NCI-H748 (cell line): ENCODE measurements at regions not wholly inside any gene's neighbourhood (a gene's known extent, or its start where the extent isn't known, plus 50 kb on each side); places are given as distances from the start of the nearest gene placed in this dataset.
"Not testable (repeated sequence)": the region's sequence is repeated elsewhere in the genome, so short reads cannot be mapped to it uniquely, and the experiment has no call there.

Source experiments
- DNase-seq: peaks from one replicate; lab custom pipeline; 2025; ENCODE audit not compliant: unreplicated experiment; lab: John Stamatoyannopoulos, UW

DNA sequence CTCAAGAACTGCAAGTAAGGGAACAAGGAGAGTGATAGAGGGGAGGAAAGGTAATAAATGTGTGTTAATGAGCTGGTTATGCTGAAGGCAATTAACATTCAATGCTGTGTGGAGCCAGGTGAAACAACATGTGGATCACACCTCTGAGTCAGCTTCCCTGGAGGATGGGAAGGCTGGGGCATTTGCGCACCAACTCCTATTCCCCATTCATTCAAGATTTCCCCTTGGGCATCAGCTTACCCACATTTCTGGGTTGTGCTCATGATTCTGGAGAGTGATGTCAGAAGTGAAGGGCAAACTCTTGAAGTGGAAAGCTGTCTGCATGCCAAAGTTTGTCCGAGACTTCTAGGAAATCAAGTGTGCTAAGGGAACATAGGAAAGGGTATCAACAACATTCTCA, 461.4 kb downstream of the MID1IP1 start:
- DNase-seq = no peak

DNA sequence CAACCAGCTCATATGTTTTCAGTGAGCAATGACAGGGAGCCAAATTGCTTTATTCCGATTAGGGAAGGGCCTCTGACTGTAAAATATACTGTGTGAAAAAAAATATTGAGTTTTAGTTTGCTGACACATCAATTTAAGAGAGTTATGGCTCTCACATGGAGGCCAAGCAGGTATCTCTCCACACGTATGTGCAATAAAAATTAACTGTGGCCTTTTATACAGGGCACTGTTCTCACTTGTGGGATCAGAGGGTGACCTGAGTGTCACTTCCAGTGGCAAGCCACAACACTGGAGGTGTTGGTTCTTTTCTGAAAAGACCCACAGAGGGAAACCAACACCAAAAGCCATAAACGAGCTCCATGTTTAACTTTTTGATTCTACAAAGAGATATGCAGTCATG, 462.8 kb downstream of the MID1IP1 start:
- DNase-seq = no peak

DNA sequence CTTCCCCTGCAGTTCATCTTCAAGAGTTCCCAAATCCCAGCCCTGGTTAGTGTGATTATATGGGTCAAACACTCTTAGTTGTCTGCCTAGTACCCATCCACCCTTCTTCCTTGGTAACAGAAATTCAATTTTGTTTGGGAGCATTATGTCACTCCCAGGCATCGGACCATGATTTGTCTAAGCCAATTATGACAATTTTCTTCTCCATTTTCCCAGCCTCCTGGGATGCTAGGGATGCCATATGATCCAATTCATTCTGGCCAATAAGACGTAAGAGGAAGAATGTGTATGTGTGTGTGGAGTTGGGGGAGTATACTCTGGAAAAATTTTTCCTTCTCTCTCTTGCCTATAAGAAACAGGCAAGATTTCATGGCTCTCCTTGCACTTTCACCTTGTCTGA, 465.9 kb downstream of the MID1IP1 start:
- no peak for DNase-seq

DNA sequence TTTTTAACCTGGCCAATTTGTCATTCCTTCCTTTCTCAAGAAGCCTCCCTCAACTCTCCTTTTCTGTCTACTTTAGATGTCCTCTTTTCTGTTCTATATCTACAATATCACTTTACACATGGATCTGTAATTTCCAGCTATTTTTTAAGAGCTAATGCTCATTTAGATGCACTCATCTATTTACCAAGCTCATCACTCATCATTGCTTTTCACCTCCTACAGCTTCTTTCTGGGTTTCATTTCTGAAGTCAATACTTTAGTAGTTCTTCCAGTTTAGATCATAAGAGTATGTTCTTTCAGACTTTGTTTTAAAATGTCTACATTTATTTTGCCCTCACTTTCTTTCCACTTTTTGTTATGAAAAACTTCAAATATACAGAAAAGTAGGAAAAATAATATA, 466.9 kb downstream of the MID1IP1 start:
- DNase-seq = no peak

DNA sequence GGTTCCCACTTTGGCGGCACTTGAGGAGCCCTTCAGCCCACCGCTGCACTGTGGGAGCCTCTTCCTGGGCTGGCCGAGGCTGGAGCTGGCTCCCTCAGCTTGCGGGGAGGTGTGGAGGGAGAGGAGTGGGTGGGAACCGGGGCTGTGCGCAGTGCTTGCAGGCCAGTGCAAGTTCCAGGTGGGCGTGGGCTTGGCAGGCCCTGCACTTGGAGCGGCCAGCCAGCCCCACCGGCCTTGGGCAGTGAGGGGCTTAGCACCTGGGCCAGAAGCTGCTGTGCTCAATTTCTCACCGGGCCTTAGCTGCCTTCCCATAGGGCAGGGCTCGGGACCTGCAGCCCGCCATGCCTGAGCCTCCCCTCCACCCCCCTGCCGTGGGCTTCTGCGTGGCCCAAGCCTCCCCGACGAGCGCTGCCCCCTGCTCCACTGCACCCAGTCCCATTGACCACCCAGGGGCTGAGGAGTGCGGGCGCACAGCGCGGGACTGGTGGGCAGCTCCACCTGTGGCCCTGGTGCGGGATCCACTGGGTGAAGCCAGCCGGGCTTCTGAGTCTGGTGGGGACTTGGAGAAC, 474.3 kb downstream of the MID1IP1 start:
- no peak for DNase-seq

DNA sequence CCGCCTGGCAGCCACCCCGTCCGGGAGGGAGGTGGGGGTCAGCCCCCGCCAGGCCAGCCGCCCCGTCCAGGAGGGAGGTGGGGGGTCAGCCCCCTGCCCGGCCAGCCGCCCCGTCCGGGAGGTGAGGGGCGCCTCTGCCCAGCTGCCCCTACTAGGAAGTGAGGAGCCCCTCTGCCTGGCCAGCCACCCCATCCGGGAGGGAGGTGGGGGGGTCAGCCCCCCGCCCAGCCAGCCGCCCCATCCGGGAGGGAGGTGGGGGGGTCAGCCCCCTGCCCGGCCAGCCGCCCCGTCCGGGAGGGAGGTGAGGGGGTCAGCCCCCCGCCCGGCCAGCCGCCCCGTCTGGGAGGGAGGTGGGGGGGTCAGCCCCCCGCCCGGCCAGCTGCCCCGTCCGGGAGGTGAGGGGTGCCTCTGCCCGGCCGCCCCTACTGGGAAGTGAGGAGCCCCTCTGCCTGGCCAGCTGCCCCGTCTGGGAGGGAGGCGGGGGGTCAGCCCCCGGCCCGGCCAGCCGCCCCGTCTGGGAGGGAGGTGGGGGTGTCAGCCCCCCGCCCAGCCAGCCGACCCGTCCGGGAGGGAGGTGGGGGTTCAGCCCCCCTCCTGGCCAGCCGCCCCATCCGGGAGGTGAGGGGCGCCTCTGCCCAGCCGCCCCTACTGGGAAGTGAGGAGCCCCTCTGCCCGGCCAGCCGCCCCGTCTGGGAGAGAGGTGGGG, 476.6 kb downstream of the MID1IP1 start:
- DNase-seq = not testable (repeated sequence)

DNA sequence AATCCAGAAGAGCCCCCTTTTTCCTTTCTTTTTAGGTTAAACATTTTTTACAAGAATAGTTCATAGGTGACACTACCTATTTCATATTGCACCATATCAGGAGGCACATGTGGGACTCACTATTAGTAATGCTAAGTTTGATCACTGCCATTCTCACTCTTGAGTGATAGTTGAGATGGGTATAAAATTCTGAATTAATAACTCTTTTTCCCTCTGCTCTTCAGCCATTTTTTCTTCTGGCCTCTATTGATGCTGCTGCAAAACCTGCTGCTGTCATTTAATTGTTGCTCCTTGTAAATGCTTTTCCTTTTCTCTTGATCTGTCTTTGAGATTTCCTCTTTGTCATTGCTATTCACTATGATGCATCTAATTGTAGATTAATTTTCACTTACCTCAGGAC, 482.0 kb downstream of the MID1IP1 start:
- DNase-seq = no peak

DNA sequence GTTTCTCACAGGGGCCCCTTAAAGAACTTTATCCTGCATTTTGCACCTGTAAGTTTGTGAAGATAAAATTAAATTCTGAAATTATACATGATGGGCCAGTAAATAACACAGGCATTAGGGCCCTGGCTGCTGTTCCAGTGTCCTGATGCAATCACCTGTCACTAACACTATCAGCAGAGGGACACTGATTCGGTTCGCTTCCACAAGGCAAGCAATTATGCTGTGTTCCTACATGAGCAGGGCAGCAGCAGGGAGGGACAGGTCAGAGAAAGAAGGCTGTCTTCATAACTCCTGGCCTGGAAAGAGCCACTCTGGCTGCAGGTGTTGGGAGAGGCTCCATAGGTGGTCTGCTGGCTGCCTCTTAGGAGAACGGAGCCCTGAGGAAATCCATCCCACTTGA, 487.3 kb downstream of the MID1IP1 start:
- no peak for DNase-seq

DNA sequence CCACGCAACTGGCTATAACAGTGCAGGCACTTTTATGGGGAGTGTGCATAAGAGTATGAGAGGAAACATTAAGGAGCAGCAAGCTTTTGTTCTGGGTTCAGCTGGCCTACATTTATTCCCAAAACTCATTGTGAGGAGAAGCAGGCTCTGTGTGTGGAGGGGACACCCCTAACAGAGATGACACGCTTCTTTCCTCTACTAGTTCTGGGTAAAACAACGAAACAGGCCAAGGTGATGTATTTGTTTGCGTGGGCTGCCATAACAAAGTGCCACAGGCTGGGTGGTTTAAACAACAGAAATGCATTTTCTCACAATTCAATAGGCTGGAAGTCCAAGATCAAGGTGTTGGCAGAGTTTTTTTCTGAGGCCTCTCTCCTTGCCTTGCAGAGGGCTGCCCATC, 488.6 kb downstream of the MID1IP1 start:
- no peak for DNase-seq

DNA sequence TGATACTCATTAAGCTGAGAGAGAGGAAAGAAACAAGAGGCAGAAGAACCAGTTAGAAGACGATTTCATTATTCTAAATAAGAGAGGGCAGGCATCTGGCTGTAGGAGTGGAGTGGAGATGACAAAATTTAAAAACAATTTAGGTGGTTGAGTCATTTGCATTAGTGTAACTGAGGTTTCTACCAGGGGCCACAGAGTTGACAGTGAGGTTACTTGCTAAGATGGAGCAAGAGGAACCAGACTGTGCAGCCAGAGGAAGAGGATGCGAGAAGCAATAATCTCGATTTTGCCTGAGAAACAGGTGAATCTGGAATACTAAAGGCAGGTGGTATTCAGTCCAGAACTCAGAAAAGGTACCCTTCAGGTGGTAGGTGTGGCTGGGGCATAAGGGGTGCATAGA, 491.9 kb downstream of the MID1IP1 start:
- DNase-seq = no peak

DNA sequence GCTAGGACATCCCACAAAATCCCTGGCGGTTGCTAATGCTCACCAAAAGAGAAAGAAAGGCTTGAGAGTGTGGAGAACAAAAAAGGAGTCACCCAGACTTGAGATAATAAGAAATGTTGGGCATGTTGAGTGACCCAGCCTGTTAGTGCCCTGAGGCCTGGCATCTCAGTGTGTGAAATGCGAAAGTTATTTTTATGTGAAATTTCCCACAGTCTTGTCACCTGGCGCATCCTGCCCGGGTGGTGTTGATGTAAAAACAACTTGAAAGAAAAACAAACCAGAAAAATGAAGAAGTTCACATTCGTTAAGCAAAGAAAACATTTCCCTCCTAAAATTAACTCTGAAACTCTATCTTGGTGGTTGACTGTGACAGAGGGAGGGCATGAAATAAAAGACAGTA, 495.2 kb downstream of the MID1IP1 start:
- DNase-seq = no peak

DNA sequence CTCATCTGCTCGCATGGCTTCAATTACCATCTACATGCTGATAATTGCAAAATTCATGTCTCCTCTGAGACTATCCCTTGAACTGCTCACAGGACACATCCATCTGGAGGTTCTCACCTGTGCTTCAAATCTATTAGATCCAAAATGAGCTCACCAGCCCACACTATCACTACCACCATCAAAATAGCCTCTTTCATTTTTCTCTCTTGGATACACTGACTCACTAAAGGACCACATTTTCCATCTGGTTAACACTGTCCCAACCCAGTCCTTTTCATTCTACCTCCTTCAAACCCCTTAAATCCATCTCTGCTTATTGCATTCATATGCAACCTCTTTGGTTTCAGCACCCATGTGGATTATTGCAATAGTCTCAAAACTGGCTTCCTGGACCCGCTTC, 497.6 kb downstream of the MID1IP1 start:
- DNase-seq = no peak

DNA sequence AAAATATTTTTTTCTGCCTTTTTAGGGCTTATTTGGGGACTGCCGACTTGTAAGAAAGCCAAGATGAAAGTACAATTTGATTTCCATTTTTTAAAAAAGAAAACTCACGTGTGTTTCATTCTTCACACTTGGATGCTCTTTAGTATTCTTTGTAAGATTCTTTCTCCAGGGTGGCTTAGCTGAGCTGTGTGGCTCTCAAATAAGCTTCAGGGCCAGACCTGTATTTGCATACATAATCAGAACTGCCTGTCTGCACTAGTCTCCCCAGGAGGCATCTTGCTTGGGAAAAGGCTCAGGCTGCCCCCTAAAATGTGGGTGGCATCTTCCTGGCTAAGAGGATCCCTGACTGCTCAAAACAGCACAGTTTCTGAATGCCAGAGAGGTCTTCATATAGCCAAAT, 498.4 kb downstream of the MID1IP1 start:
- DNase-seq = no peak

DNA sequence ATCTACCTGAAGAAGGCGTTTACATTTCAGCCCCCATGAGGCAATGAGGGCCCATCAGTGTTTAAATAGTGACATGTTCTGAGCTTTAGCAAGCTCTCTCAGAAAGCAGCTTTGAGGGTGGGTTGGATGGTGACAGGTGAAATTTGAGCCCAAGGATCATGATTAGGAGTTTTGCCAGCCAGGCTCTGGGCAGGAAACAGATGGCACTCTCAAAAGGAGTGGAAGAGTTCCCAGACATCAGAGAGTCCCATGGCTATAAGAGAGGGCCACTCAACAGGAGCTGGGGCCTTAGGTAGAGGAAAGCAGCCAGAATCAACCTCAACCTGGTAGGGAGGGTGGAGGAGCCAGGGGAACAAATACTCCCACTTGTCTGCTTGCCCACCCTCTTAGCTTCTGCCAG, 499.8 kb downstream of the MID1IP1 start:
- DNase-seq = peak; percentile 51

DNA sequence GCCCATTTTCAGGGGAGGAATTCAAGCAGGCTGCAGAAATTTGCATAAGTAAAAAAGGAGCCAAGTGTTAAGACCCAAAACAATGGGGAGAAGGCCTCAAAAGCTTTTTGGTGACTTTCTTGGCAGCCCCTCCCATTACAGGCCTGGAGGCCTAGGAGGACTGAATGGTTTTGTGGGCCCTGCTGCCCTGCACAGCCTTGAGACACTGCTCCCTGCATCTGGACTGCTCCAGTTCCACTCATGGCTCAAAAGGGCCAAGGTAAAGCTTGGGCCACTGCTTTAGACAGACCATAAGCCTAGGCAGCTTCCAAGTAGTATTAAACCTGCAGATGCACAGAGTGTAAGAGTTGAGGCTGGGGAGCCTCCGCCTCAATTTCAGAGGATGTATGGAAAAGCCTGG, 501.6 kb downstream of the MID1IP1 start:
- DNase-seq = no peak

DNA sequence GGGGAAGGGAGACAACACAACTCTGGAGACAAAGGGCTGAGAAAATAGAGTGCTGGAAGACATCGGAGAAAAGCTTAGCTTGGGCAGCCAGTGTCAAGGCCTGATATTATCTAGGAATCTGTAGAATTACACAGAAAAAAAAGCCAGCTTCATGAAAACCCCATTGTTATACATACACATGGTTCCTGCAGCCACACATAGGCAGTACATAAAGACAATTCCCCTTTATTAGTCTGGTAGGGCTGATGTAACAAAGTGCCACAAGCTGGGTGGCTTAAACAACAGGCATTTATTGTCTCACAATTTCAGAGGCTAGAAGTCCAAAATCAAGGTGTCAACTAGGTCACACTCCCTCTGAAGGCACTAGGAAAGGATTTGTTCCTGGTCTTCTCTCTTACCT, 503.5 kb downstream of the MID1IP1 start:
- DNase-seq = no peak

DNA sequence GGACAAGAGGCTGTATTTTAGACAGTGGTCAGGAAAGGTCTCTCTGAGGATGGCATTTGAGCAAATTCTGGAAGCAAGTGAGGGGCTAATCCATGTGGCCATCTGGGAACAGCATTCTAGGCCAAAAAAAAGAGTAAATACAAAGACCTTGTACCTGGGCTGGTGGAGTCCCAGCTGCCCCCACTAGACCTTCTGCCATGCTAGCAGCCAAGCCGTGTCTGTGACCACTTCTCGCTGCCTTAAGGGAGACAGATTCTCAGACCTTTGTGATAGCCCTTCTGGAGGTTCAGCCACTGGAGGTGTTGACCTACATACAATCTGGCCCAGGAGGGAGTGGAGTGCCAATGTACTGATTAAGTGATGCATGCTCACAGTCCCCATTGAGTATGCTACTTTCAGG, 506.2 kb downstream of the MID1IP1 start:
- no peak for DNase-seq

DNA sequence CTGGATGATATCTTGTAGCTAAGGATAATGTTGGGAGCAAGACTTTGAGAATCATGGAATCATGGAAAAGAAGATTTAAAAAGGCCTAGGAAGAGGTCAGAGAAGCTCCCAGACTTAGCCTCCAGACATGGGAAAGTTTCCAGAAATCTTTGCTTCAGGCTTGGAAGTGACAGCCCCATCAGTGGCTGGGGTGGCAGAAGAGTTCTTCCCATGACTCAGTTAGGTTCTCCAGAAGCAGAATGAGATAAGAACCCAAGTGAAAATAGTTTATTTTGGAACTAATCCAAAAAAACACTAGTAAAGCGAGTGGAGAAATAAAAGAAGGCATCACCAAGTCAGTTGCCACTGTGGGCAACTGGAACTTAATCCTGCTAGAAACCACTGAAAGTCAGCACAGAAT, 506.9 kb downstream of the MID1IP1 start:
- DNase-seq = no peak

DNA sequence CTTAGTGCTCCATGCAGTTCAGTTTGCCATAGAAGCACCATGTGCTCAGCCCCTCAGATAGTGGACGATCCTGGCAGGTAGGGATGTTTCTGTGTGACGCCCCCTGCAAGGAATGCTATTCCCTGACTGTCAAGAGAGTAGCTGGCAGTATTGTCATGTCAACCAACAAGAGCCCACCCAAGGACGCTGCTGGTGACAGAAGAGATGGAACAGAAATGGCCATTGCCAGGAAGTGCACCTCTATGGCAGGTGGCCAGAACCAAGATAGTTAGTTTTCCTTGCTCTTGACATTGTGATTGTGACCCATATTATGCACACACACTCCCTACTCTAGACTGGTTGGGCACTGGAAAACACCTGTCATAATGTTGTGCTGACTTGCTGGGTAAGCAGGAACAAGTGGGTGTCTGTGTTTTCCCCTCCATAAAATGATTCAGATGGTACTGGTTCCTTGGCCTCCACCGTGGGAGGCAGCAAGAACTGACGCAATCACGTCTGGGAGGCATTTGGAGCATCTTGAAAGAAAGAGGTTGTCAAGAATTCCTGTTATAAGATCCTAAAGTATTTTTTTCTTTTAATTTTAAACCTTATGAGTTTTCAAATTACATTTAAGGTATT, 507.9 kb downstream of the MID1IP1 start:
- DNase-seq = peak; percentile 78

DNA sequence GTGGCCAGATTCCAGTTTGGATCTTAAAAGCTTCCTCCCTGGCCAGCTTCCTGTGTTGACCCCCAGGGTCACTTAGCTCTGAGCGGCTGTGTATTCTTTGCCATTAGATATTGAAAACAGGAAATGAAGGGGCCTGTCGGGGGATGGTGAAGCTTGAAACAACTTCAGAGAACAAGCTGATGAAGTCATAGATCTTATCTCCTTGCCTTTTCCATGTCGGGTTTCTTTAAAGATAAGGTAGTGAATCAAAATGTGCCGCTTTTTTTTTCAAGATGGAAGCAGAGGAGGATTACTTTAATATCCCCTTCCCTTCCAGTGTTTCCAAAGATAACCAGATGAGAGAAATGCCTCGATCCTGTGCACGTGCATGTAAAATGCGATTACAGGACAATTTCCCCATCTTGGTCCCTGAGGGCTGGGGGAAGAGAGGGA, 508.5 kb downstream of the MID1IP1 start:
- DNase-seq = peak; percentile 48

DNA sequence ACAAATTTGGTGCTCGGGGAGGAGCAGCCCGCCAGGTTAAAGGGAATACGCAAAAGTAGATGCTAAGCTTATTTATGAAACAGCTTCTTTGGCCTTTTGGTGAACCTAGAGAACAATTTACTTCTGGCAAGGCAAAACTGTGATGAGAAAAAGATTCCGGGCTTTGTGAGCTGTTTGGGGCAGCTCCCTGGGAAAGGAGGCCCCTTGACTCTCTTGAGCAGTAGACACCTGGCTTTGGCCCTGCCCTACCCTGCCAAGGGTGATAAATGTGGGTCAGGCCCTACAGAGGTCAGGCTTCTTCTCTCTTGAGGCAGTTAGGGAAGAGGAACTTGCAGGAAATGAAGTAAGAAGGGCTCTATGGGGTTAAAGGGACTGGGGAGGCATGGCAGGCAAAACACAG, 509.6 kb downstream of the MID1IP1 start:
- DNase-seq = no peak

DNA sequence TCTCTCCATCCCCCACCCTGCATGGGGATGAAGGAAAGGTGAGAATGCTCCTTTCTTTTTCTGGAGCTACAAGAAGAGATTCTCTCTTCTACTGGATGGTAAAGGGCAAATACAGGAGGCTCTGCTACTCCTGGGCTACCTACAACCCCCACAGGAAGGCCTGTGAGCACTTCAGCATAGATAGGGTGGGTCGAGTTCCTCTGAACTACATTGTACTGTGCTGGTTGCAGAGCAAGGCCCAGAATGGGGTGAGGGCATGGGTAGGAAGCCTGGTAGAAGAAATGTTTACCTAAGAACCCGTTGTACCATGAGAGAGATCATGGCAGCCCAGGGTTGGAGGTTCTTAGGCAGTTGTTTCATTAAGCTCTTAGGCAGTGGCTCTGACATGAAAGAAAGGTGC, 510.4 kb downstream of the MID1IP1 start:
- DNase-seq = no peak

DNA sequence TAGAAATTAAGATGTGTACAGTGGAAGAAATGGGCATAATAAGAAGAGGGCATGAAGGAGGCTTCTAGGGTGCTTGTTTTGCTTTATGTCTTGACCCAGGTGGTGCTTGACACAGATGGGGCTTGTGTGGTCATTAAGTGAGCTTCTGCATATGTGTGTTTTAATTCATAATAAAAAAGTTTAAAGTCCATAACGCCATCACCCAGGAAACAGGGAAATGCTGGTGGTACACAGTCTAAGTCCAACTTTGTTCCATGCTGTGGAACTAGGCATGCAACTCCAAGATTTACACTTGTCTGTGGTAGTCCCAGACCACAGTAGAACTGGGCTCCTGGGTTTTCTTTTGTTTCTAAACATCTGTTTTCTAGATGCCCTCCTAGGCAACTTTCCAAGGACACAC, 511.9 kb downstream of the MID1IP1 start:
- DNase-seq = no peak
